ENCODE measurements at regions not wholly inside any gene's neighbourhood (a gene's known extent, or its start where the extent isn't known, plus 50 kb on each side); places are given as distances from the start of the nearest gene placed in this dataset.

GRCh38 chr13:88800505-88800904, 1129.3 kb downstream of the SLITRK5 start:
- Histone ChIP-seq H3K27me3 (ENCODE audit: control insufficient read depth in 4 of 4, insufficient read depth in 4 of 4, low read length in 3 of 4) (no peaks in the 10 kb centered on the region), H3K4me3 (ENCODE audit: low read depth in 1 of 3, low read length in 3 of 3) (no peak overlapping the region), H3K36me3 (ENCODE audit: control insufficient read depth in 4 of 4, insufficient read depth in 3 of 4, low read depth in 1 of 4, low read length in 3 of 4) (no peaks in the 10 kb centered on the region), H3K9me3 (ENCODE audit: control insufficient read depth in 4 of 4, low read length in 3 of 4) (no peaks in the 10 kb centered on the region), H3K9ac (ENCODE audit: low read depth in 1 of 2, low read length in 2 of 2) (no peak overlapping the region), H3K27ac (ENCODE audit: low read depth in 1 of 2, low read length in 2 of 2) (no peak overlapping the region), H3K4me1 (ENCODE audit: control insufficient read depth in 4 of 4, insufficient read depth in 4 of 4, low read length in 3 of 4) (no peaks in the 10 kb centered on the region)
- TF ChIP-seq GABPA (IDR thresholded peaks at IDR 0.05 in 1 of 2, conservative IDR thresholded peaks at IDR 0.05 in 1 of 2) (no peak), RXRA (IDR thresholded peaks at IDR 0.05) (no peak), HNF4A (conservative IDR thresholded peaks at IDR 0.05) (no peak), RAD21 (IDR thresholded peaks at IDR 0.05) (no peak), EGR1 (IDR thresholded peaks at IDR 0.05; ENCODE audit: low read depth in 2 of 2) (no peak), ATF3 (IDR thresholded peaks at IDR 0.05) (no peak), JUND (IDR thresholded peaks at IDR 0.05) (no peak), MAX (IDR thresholded peaks at IDR 0.05) (no peak), HNF4G (IDR thresholded peaks at IDR 0.05) (no peak), FOXA1 (IDR thresholded peaks at IDR 0.05) (no peak), YY1 (IDR thresholded peaks at IDR 0.05) (no peak), CTCF (IDR thresholded peaks at IDR 0.05; ENCODE audit: low read depth, low read length, missing input control) (no peak)
- TF ChIP-seq, protein P1, sequence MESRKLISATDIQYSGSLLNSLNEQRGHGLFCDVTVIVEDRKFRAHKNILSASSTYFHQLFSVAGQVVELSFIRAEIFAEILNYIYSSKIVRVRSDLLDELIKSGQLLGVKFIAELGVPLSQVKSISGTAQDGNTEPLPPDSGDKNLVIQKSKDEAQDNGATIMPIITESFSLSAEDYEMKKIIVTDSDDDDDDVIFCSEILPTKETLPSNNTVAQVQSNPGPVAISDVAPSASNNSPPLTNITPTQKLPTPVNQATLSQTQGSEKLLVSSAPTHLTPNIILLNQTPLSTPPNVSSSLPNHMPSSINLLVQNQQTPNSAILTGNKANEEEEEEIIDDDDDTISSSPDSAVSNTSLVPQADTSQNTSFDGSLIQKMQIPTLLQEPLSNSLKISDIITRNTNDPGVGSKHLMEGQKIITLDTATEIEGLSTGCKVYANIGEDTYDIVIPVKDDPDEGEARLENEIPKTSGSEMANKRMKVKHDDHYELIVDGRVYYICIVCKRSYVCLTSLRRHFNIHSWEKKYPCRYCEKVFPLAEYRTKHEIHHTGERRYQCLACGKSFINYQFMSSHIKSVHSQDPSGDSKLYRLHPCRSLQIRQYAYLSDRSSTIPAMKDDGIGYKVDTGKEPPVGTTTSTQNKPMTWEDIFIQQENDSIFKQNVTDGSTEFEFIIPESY (IDR thresholded peaks at IDR 0.05): no peak
- TF ChIP-seq, protein P2, sequence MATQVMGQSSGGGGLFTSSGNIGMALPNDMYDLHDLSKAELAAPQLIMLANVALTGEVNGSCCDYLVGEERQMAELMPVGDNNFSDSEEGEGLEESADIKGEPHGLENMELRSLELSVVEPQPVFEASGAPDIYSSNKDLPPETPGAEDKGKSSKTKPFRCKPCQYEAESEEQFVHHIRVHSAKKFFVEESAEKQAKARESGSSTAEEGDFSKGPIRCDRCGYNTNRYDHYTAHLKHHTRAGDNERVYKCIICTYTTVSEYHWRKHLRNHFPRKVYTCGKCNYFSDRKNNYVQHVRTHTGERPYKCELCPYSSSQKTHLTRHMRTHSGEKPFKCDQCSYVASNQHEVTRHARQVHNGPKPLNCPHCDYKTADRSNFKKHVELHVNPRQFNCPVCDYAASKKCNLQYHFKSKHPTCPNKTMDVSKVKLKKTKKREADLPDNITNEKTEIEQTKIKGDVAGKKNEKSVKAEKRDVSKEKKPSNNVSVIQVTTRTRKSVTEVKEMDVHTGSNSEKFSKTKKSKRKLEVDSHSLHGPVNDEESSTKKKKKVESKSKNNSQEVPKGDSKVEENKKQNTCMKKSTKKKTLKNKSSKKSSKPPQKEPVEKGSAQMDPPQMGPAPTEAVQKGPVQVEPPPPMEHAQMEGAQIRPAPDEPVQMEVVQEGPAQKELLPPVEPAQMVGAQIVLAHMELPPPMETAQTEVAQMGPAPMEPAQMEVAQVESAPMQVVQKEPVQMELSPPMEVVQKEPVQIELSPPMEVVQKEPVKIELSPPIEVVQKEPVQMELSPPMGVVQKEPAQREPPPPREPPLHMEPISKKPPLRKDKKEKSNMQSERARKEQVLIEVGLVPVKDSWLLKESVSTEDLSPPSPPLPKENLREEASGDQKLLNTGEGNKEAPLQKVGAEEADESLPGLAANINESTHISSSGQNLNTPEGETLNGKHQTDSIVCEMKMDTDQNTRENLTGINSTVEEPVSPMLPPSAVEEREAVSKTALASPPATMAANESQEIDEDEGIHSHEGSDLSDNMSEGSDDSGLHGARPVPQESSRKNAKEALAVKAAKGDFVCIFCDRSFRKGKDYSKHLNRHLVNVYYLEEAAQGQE (IDR thresholded peaks at IDR 0.05): no peak
- 51% methylated on average over 1 of the region's 1 CpG for WGBS
- no peak for DNase-seq (ENCODE audit: low spot score)

- DNase-seq (ENCODE audit: low spot score): no peak
- Histone ChIP-seq H3K9me3 (ENCODE audit: control insufficient read depth in 4 of 4, low read length in 3 of 4) (no peaks in the 10 kb centered on the region), H3K4me3 (ENCODE audit: low read depth in 1 of 3, low read length in 3 of 3) (no peak overlapping the region), H3K4me1 (ENCODE audit: control insufficient read depth in 4 of 4, insufficient read depth in 4 of 4, low read length in 3 of 4) (no peaks in the 10 kb centered on the region), H3K9ac (ENCODE audit: low read depth in 1 of 2, low read length in 2 of 2) (no peak overlapping the region), H3K36me3 (ENCODE audit: control insufficient read depth in 4 of 4, insufficient read depth in 3 of 4, low read depth in 1 of 4, low read length in 3 of 4) (no peaks in the 10 kb centered on the region), H3K27me3 (ENCODE audit: control insufficient read depth in 4 of 4, insufficient read depth in 4 of 4, low read length in 3 of 4) (no peaks in the 10 kb centered on the region), H3K27ac (ENCODE audit: low read depth in 1 of 2, low read length in 2 of 2) (no peak overlapping the region)
- WGBS: 81% methylated on average over 1 of the region's 1 CpG
- TF ChIP-seq SP1 (IDR thresholded peaks at IDR 0.05) (no peak), HNF4A (conservative IDR thresholded peaks at IDR 0.05) (no peak), GABPA (IDR thresholded peaks at IDR 0.05 in 1 of 2, conservative IDR thresholded peaks at IDR 0.05 in 1 of 2) (no peak), JUND (IDR thresholded peaks at IDR 0.05) (no peak), FOXA1 (IDR thresholded peaks at IDR 0.05) (no peak), RXRA (IDR thresholded peaks at IDR 0.05) (no peak), CTCF (IDR thresholded peaks at IDR 0.05; ENCODE audit: low read depth, low read length, missing input control) (no peak)
- TF ChIP-seq, protein P1 (IDR thresholded peaks at IDR 0.05): no peak
- TF ChIP-seq, protein P2 (IDR thresholded peaks at IDR 0.05): no peak
These were observed 1130.2 kb downstream of the SLITRK5 start for GRCh38 chr13:88801361-88801760.

All from liver (tissue), 8 donors.